GM04503 (cell line): ENCODE measurements at regions not wholly inside any gene's neighbourhood (a gene's known extent, or its start where the extent isn't known, plus 50 kb on each side); places are given as distances from the start of the nearest gene placed in this dataset.

Experiments
- DNase-seq: peaks from one replicate; pipeline ENCODE4 v3.0.0-alpha.2; 2012; ENCODE audit warnings: low read depth

DNA sequence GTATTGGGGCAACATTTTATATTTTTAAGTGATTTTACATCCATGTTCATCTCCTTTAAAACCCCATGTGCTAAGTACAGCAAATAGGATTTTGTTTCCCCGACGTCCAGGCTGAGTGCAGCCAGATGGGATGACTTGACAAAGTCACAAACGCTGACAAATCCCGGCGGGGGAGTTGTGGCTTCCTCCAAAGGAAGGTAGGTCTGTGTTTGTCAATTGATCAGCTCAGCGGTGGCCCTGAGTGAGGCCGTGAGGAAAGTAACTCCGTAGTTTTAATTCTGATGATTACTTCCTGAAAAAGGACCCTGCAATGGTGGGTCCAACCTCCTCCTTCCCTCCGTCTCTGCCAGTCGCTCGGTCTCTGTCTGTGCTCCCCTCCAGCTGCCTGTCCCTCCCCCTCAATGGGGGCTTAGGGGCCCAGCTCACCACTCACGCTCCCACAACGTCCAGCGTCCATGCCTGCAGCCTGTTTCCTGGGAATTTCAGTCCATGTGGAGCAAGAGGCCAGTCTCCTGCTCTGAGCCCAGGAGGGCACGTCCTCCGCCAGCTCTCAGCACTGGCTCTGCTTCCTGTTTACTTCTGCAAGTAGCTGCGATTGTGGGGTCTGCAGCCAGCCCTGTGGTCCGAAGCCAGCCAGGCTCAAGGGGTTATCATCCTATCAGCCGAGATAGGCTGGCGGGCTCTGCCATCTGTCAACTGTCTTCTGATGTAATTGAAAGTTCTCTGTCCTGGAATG lies 209.4 kb upstream of the FOXF1 start:
- DNase-seq, result no peak

GRCh38 chr16:86302421-86303109 lies 207.8 kb upstream of the FOXF1 start:
- DNase-seq, result no peak

DNA sequence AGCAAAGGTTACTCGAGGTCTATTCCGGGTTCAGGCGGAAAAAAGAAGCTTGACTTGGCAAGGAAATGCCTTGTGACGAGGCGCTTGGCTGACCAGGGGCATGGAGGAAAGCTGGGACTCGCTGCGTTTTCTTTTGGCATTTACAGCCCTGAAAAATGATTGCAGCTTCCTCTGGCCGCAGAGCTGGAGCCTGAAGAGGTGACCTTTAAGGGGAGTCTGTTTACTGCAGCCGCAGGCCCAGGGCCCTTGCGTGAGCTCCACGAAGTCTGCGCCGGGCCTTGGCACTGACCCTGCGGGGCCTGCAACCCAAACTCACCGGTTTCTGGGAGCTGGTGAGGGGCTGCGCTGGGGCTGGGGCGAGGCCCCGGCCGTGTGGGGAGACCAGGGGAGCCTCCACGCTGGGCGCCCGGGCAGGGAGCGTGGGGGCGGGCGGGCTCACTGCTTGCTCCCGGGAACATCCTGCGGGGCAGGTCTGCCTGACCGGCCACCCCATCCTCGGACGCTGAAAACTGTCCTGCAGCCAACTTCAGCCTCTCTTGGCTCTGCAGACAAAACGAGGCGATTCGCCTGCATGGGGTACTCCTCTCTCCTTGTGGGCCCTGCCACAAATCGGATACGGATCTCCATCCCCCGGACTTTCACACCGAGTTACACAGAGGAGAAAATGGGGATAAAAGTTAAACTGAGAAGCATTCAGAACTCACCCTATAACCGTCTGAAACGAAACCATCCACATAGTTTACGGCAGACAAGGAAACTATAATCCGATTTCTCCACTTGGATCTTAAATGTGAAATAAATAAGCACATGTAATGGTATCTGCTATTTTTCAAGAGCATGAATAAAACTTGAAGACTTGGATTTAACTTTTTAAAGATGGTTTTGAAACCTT lies 206.3 kb upstream of the FOXF1 start:
- no peak for DNase-seq

- DNase-seq, result no peak
Measured at GRCh38 chr16:86304868-86305267, 205.5 kb upstream of the FOXF1 start.

GRCh38 chr16:86305440-86305839 lies 204.9 kb upstream of the FOXF1 start:
- no peak for DNase-seq

DNA sequence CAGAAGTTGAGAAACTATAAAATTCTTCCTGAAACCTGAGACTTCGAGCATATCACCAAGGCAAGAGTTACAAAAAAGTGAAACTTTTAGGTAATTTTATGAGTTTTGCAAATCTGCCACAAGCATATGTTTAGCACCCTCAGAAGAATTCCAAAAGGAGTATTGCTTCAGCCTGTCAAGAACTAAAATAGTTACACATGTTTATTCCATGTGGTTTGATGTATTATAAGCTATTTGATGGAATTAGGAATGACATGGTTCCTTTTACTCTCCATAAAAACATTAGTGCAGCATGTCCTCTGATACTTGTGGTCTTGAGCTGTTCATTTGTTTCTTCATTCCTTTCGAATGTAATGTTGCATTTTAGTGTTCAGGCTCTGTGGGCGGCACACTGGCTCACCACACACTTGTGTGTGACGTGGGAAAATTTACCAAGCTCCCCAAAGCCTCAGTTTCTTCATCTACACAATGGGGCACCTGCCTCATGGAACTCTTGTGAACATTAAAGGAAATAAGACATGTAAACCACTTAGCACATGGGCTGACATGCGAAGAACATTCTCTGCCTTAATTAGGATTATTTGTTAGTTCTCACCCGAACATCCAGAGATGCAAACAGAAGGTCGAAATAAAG lies 204.2 kb upstream of the FOXF1 start:
- peak; percentile 20 for DNase-seq

- peak; percentile 42 for DNase-seq
Measured at GRCh38 chr16:86306811-86307513, 203.4 kb upstream of the FOXF1 start.

DNA sequence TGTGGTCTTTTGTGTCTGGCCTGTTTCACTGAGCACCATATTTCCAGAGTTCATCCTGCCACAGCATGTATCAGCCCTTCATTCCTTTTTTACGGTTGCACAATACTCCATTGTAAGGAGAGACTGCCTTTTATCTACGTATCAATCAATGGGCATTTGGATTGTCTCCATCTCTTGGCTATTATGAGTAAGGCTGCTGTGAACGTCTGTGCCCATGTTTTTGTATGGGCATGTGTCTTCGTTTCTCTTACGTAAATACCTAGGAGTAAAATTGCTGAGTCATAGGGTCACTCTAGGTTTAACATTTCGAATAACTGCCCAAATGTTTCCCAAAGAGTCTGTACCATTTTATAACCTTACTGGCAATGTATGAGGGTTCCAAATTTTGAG lies 202.8 kb upstream of the FOXF1 start:
- DNase-seq, result no peak

GRCh38 chr16:86308514-86308913 lies 201.8 kb upstream of the FOXF1 start:
- DNase-seq, result no peak

DNA sequence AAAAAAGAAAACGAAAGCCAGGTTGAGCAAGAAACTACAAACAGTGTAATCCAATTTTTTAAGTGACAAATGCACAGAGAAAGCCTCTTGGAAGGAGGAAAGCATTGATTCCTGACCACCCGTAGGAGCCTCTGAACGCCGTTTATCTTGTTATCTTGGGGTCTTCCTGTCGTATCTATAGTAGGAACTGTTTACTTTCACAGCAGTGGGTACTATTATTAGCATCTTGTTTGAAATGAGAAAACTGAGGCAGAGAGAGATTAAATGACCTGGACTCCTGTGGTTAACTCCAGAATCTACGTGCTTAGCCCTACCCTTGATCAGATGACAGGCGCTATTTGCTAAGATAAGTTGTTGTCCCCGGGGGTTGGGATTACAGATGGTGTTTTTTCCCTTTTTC lies 196.7 kb upstream of the FOXF1 start:
- no peak for DNase-seq

- no peak for DNase-seq
Measured at GRCh38 chr16:86314402-86315025, 195.8 kb upstream of the FOXF1 start.

DNA sequence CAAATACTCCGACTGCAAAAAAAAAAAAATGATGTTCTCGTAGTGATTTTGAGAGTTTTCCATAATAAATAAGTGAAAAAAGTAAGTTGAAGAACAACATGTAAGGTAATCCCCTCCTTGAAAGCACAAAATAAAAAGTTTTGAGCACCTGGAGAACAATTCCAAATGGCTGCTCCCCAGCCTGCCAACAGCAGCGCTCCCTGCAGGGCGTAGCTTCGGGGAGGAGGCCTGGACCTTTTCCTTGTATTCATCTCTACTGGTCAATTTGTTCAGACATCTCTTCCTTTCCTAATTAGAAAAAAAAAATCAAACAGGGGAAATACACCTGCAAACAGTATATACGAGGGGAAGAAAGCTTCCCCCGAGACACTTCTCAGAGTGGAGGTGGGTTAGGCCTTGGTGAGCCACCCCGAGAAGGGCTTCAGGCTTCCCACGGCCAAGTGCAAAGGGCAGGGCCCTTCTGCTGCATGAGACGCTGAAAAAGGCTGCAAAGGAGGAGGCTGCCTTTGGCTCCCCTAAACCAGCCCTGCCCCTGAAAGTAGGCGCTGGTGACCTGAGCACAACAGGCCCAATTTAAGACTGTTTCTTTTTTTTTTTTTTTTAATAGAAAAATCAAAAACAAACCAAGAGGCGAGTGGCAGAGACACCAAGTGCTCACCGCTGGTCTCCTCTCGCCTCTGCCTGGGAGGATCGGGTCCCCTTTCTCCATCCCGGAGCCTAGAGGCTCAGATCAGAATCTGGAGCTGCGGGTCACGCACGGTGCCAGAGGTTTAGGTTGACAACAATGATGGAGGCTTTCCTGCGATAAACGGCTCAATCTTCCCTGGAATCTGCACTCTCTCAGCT lies 193.1 kb upstream of the FOXF1 start:
- DNase-seq, result no peak

- DNase-seq, result no peak
Measured at GRCh38 chr16:86317813-86318650, 192.3 kb upstream of the FOXF1 start.

- no peak for DNase-seq
Measured at GRCh38 chr16:86319585-86320236, 190.6 kb upstream of the FOXF1 start.

DNA sequence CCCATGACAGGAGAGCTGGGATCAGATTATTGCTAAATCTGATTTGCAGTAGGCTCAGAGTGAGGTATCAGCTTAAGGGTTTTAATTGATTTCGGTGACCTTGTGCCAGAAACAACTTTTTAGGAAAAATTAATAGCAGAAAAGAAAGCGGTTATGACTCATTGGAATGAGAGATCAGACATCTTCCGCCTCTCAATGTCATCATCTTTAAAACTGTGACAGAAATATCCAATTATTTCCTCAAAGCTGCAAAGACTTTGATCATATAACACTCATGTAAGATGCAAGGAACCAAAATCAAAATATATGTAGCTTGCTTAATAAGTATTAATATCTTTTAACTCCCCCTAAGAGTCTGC lies 190.1 kb upstream of the FOXF1 start:
- DNase-seq, result no peak

DNA sequence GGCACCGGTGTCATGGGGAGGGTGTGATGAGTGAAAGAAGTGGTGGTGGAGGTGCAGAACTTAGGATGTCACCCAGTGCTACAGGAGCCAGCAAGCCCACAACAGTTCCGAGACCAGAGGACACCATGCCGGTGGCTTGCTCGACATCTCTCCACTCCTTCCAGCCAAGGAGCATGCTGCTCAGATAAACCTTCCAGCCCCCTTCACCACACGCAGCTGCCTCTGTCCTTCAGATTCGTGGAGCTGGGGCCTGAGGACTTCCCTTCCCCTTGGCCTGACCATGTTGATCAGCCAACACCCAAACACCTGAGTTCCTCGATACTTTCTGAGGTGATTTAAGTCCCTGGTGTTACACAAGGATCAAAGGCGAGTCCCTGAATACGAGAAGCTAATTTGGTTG lies 188.8 kb upstream of the FOXF1 start:
- DNase-seq, result no peak

DNA sequence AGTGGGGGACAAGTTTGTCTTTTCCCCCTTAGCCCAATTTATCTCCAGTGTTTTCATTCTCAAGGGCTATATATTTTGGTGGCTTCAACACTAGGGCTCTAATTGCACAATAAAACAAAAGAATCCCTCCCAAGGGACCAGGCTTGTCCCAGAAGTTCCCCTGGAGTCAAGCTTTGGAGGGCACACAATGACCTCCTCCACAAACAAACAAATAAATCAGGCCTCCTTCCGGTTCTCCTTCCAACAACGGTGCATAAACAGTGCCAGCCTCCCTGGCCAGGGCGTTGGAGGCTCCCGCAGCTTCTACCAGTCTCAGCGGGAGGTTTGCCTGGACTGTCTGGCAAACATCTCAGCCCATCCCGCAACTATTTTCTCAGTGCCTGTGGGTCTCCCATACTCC lies 188.0 kb upstream of the FOXF1 start:
- no peak for DNase-seq

DNA sequence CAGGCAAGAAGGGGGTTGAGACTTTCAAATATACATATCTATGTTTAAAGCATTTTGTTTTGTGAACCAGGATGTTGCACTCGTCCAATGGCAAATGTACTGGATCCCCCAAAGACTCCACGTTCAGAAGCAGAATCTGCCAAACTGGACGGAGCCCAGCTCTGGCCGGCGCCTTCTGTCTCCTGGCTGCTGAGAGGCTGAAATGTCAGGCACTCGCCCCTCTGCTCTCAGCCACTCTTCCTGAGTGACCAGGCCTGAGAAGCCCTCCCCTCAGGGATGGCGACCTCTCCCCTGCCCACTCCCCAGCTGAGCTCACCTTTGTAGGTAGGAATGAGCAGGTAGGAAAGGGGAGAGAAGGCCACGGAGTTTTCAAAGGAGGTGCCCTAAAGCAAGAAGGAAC lies 187.5 kb upstream of the FOXF1 start:
- DNase-seq, result no peak

DNA sequence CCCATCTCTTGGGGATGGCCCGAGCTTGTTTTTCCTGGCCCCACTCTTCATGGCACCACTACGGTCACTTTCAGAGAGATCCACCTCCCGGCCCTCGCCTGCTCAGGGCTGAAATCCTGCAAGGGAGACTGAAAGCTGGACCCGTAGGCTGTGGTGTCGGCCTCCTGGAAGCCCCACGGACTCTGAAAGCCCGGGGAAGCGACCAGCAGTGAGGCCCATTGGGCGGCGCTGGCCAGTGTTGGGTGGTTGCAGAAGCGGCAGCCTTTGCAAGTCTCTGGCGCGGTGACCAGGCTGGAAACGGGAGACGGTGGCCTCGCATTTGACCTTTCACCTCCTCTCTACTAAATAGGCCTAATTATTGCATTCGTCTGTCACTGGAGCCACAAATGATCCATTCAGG lies 186.0 kb upstream of the FOXF1 start:
- DNase-seq, result no peak
